Vagina (tissue), 2 donors: ENCODE measurements at regions not wholly inside any gene's neighbourhood (a gene's known extent, or its start where the extent isn't known, plus 50 kb on each side); places are given as distances from the start of the nearest gene placed in this dataset.

Experiments
- POLR2A ChIP-seq, 2 donors: fragments of 450-650 bp; IDR thresholded peaks; one replicate each; pipeline ENCODE4 v1.6.1; 2017; ENCODE audit warnings: antibody characterized with exemption in 2 of 2, mild to moderate bottlenecking in 2 of 2, moderate library complexity in 2 of 2
- POLR2AphosphoS5 ChIP-seq, 2 donors: sonication (generic); formaldehyde crosslinking; IDR thresholded peaks; one replicate each; pipeline ENCODE4 v1.9.0; 2017; ENCODE audit warnings: antibody characterized with exemption in 2 of 2, mild to moderate bottlenecking in 2 of 2, low read depth in 1 of 2; ENCODE audit not compliant: insufficient read depth in 1 of 2
- TF ChIP-seq, protein P1 (sequence below), 3 experiments: fragments of 450-650 bp in 2 of 3; fragments of 200-600 bp in 1 of 3; sonication (generic) in 1 of 3; IDR thresholded peaks; one replicate each; pipeline ENCODE4 v1.5.1; 2017 to 2019; ENCODE audit warnings: antibody characterized with exemption in 3 of 3, mild to moderate bottlenecking in 2 of 3, moderate library complexity in 2 of 3

GRCh38 chr7:25496476-25497368 lies 268.4 kb upstream of the NPVF start:
- TF ChIP-seq, protein P1, sequence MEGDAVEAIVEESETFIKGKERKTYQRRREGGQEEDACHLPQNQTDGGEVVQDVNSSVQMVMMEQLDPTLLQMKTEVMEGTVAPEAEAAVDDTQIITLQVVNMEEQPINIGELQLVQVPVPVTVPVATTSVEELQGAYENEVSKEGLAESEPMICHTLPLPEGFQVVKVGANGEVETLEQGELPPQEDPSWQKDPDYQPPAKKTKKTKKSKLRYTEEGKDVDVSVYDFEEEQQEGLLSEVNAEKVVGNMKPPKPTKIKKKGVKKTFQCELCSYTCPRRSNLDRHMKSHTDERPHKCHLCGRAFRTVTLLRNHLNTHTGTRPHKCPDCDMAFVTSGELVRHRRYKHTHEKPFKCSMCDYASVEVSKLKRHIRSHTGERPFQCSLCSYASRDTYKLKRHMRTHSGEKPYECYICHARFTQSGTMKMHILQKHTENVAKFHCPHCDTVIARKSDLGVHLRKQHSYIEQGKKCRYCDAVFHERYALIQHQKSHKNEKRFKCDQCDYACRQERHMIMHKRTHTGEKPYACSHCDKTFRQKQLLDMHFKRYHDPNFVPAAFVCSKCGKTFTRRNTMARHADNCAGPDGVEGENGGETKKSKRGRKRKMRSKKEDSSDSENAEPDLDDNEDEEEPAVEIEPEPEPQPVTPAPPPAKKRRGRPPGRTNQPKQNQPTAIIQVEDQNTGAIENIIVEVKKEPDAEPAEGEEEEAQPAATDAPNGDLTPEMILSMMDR (IDR thresholded peaks at IDR 0.05): no peak
- TF ChIP-seq POLR2AphosphoS5 (IDR thresholded peaks at IDR 0.05; ENCODE audit: insufficient read depth in 1 of 2, low read depth in 1 of 2) (no peak), POLR2A (IDR thresholded peaks at IDR 0.05) (no peak)
